ENCODE measurements at regions not wholly inside any gene's neighbourhood (a gene's known extent, or its start where the extent isn't known, plus 50 kb on each side); places are given as distances from the start of the nearest gene placed in this dataset.

DNA sequence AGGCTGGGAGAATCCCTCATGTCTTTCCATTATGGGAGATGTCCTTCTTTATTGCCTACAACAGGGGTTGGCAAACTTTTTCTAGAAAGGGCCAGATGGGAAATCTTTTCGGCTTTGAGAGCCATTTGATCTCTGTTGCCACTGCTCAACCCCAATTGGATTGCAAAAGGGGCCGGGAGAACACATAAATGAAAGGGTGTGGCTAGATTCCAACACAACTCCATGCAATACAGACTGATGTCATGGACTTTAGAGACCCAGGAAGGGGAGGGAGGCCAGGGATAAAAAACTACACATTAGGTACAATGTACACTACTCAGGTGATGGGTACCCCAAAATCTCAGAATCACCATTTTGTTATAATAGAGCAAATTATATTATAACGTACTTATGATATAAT is 97.6 kb upstream of the SIM2 start:
- TF ChIP-seq, protein P1, sequence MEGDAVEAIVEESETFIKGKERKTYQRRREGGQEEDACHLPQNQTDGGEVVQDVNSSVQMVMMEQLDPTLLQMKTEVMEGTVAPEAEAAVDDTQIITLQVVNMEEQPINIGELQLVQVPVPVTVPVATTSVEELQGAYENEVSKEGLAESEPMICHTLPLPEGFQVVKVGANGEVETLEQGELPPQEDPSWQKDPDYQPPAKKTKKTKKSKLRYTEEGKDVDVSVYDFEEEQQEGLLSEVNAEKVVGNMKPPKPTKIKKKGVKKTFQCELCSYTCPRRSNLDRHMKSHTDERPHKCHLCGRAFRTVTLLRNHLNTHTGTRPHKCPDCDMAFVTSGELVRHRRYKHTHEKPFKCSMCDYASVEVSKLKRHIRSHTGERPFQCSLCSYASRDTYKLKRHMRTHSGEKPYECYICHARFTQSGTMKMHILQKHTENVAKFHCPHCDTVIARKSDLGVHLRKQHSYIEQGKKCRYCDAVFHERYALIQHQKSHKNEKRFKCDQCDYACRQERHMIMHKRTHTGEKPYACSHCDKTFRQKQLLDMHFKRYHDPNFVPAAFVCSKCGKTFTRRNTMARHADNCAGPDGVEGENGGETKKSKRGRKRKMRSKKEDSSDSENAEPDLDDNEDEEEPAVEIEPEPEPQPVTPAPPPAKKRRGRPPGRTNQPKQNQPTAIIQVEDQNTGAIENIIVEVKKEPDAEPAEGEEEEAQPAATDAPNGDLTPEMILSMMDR (conservative IDR thresholded peaks at IDR 0.05; ENCODE audit: low read length), result no peak
- TF ChIP-seq EZH2phosphoT487 (IDR thresholded peaks at IDR 0.05; ENCODE audit: borderline replicate concordance), result no peak
